HG03521 (cell line): ENCODE measurements at regions not wholly inside any gene's neighbourhood (a gene's known extent, or its start where the extent isn't known, plus 50 kb on each side); places are given as distances from the start of the nearest gene placed in this dataset.

Experiments used
- ATAC-seq: cut with Tn5 transposase; IDR thresholded peaks from one replicate; pipeline ENCODE4 v1.9.1; 2021; ENCODE audit warnings: mild to moderate bottlenecking, moderate library complexity; ENCODE audit not compliant: unreplicated experiment

GRCh38 chr13:105518086-105518485 is 1017.4 kb downstream of the EFNB2 start:
- ATAC-seq: no peak

- ATAC-seq: no peak
These were observed 1021.1 kb downstream of the EFNB2 start for GRCh38 chr13:105514401-105514800.

- no peak for ATAC-seq
These were observed 1022.0 kb downstream of the EFNB2 start for GRCh38 chr13:105513448-105513847.

GRCh38 chr13:105509981-105510762 is 1025.3 kb downstream of the EFNB2 start:
- ATAC-seq: no peak

- no peak for ATAC-seq
These were observed 1029.0 kb downstream of the EFNB2 start for GRCh38 chr13:105506463-105506862.

GRCh38 chr13:105502193-105502592 is 1033.3 kb downstream of the EFNB2 start:
- no peak for ATAC-seq

- no peak for ATAC-seq
These were observed 1037.9 kb downstream of the EFNB2 start for GRCh38 chr13:105497597-105497996.

GRCh38 chr13:105492216-105492615 is 1043.2 kb downstream of the EFNB2 start:
- no peak for ATAC-seq

- no peak for ATAC-seq
These were observed 1044.1 kb downstream of the EFNB2 start for GRCh38 chr13:105491345-105491744.

- no peak for ATAC-seq
These were observed 1050.4 kb downstream of the EFNB2 start for GRCh38 chr13:105485081-105485480.

GRCh38 chr13:105474983-105475610 is 1060.4 kb downstream of the EFNB2 start:
- ATAC-seq: no peak

GRCh38 chr13:105471673-105472072 is 1063.8 kb downstream of the EFNB2 start:
- ATAC-seq: no peak

- ATAC-seq: no peak
These were observed 1069.1 kb downstream of the EFNB2 start for GRCh38 chr13:105466376-105466775.

GRCh38 chr13:105465745-105466144 is 1069.7 kb downstream of the EFNB2 start, which contains the start of gene DAOA:
Gene DAOA, plus strand, starts transcription at chr13:105466045.
- ATAC-seq: no peak

GRCh38 chr13:105465251-105465650 is 1070.2 kb downstream of the EFNB2 start:
- ATAC-seq: no peak

GRCh38 chr13:105464249-105464648 is 1071.2 kb downstream of the EFNB2 start:
- ATAC-seq: no peak

- no peak for ATAC-seq
These were observed 1072.4 kb downstream of the EFNB2 start for GRCh38 chr13:105463011-105463501.

- no peak for ATAC-seq
These were observed 1073.4 kb downstream of the EFNB2 start for GRCh38 chr13:105462098-105462497.

GRCh38 chr13:105452895-105453294 is 1082.6 kb downstream of the EFNB2 start:
- ATAC-seq: no peak

- ATAC-seq: no peak
These were observed 1084.7 kb downstream of the EFNB2 start for GRCh38 chr13:105450784-105451183.

- ATAC-seq: no peak
These were observed 1086.7 kb downstream of the EFNB2 start for GRCh38 chr13:105448811-105449210.

- no peak for ATAC-seq
These were observed 1089.3 kb downstream of the EFNB2 start for GRCh38 chr13:105446197-105446596.
